OCI-LY7 (cell line): ENCODE measurements at regions not wholly inside any gene's neighbourhood (a gene's known extent, or its start where the extent isn't known, plus 50 kb on each side); places are given as distances from the start of the nearest gene placed in this dataset.

Experiments
- BruUV-seq: library from RNA; stranded (reverse); fragments of 400-500 nt; replicated peaks from 2 replicates; lab custom pipeline; 2021; lab: Mats Ljungman, UMichigan
- CTCF ChIA-PET: fragments of 300-600 bp; sonication (Branson Sonifier 250); formaldehyde crosslinking; loops from one replicate; lab custom pipeline; 2022; ENCODE audit warnings: antibody characterized with exemption; ENCODE audit not compliant: unreplicated experiment; lab: Charles Lee
- POLR2A ChIA-PET: fragments of 300-600 bp; sonication (Branson Sonifier 250); formaldehyde crosslinking; loops from one replicate; lab custom pipeline; 2022; ENCODE audit warnings: antibody characterized with exemption; lab: Charles Lee
- DNase-seq: peaks from one replicate; pipeline ENCODE4 v3.0.0-alpha.2; 2015; ENCODE audit warnings: low spot score
- H2AFZ ChIP-seq: fragments of 200-600 bp; sonication (generic), shearing (Covaris generic); 2 replicates; pipeline ENCODE4 v1.6.1; 2014; ENCODE audit warnings: mild to moderate bottlenecking, antibody characterized with exemption, low read length, moderate library complexity
- H3K27ac ChIP-seq: fragments of 200-600 bp; sonication (generic); 2 replicates; pipeline ENCODE4 v1.5.1; 2014; ENCODE audit warnings: mixed run types, low read depth, mild to moderate bottlenecking, moderate library complexity, low read length, inconsistent platforms; ENCODE audit not compliant: poor library complexity, severe bottlenecking
- H3K36me3 ChIP-seq: fragments of 200-600 bp; sonication (generic); 2 replicates; pipeline ENCODE4 v1.6.1; 2014; ENCODE audit warnings: mild to moderate bottlenecking, antibody characterized with exemption, low read length, moderate library complexity, mixed read lengths; ENCODE audit not compliant: insufficient read depth
- H3K4me1 ChIP-seq: fragments of 200-600 bp; sonication (generic); 2 replicates; pipeline ENCODE4 v1.5.1; 2014; ENCODE audit warnings: mild to moderate bottlenecking, low read length; ENCODE audit not compliant: insufficient read depth, poor library complexity, severe bottlenecking
- H3K4me2 ChIP-seq: fragments of 200-600 bp; sonication (generic); 2 replicates; pipeline ENCODE4 v1.6.1; 2014; ENCODE audit warnings: mild to moderate bottlenecking, low read length
- H3K4me3 ChIP-seq: fragments of 200-600 bp; sonication (generic); 2 replicates; pipeline ENCODE4 v1.5.1; 2014; ENCODE audit warnings: mild to moderate bottlenecking, low read depth, low read length; ENCODE audit not compliant: poor library complexity, severe bottlenecking
- H3K79me2 ChIP-seq: fragments of 200-600 bp; sonication (generic); 2 replicates; pipeline ENCODE4 v1.6.1; 2016; ENCODE audit warnings: low read depth, mild to moderate bottlenecking, low read length, moderate library complexity, mixed read lengths; ENCODE audit not compliant: insufficient read depth
- H3K9me2 ChIP-seq: fragments of 200-600 bp; sonication (generic); 2 replicates; pipeline ENCODE4 v1.6.1; 2016; ENCODE audit warnings: mild to moderate bottlenecking, low read length, mixed read lengths; ENCODE audit not compliant: insufficient read depth
- H3K9me3 ChIP-seq: fragments of 200-600 bp; sonication (generic); 2 replicates; pipeline ENCODE4 v1.6.1; 2014; ENCODE audit warnings: mild to moderate bottlenecking, mixed run types, low read length, mixed read lengths
- H4K20me1 ChIP-seq: fragments of 200-600 bp; sonication (generic); 2 replicates; pipeline ENCODE4 v1.6.1; 2014; ENCODE audit warnings: mild to moderate bottlenecking, antibody characterized with exemption, low read length, moderate library complexity, mixed read lengths; ENCODE audit not compliant: insufficient read depth
- EZH2phosphoT487 ChIP-seq: fragments of 200-600 bp; sonication (generic); IDR thresholded peaks from 2 replicates; pipeline ENCODE4 v1.6.1; 2018; ENCODE audit warnings: low read depth, borderline replicate concordance, mild to moderate bottlenecking, mixed run types, antibody characterized with exemption, low read length, moderate library complexity, mixed read lengths
- intact Hi-C: fragments of 100-400 bp; cut with micrococcal nuclease; formaldehyde crosslinking; loops from one replicate; pipeline ENCODE4 v1.10.0; 2022; ENCODE audit not compliant: unreplicated experiment
- TF ChIP-seq, protein P1 (sequence below): fragments of 200-600 bp; sonication (generic); conservative IDR thresholded peaks from 2 replicates; pipeline ENCODE4 v1.5.1; 2014; ENCODE audit warnings: mild to moderate bottlenecking, antibody characterized with exemption, low read length, moderate library complexity, mixed read lengths

DNA sequence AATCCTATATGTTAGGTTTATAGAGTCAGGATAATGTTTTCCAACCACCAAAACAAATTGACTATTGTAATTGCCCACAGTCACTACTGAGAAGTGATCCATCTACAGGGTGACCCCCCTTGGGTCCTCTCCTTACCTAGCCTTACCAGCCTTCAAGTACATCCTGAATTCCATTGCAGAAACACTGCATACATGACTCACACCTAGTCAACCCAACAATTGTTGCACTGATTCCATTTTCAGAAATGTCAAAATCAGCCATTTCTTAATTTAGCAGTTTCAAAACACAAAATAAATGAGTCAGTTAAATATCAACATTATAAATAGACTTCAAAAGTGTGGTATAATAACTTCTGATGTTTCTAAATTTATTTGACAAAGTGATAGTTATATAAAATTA, 106.3 kb upstream of the TNIP3 start:
- H3K79me2 ChIP-seq = no peaks in the 10 kb centered on the region
- no TSS peak for BruUV-seq
- ChIA-PET POLR2A (no interaction called here), CTCF (no interaction called here)
- no peaks in the 10 kb centered on the region for H3K4me1 ChIP-seq
- no peaks in the 10 kb centered on the region for H3K9me2 ChIP-seq
- no peak for TF ChIP-seq EZH2phosphoT487
- TF ChIP-seq, protein P1, sequence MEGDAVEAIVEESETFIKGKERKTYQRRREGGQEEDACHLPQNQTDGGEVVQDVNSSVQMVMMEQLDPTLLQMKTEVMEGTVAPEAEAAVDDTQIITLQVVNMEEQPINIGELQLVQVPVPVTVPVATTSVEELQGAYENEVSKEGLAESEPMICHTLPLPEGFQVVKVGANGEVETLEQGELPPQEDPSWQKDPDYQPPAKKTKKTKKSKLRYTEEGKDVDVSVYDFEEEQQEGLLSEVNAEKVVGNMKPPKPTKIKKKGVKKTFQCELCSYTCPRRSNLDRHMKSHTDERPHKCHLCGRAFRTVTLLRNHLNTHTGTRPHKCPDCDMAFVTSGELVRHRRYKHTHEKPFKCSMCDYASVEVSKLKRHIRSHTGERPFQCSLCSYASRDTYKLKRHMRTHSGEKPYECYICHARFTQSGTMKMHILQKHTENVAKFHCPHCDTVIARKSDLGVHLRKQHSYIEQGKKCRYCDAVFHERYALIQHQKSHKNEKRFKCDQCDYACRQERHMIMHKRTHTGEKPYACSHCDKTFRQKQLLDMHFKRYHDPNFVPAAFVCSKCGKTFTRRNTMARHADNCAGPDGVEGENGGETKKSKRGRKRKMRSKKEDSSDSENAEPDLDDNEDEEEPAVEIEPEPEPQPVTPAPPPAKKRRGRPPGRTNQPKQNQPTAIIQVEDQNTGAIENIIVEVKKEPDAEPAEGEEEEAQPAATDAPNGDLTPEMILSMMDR = no peak
- no peak overlapping the region for H3K4me3 ChIP-seq
- DNase-seq = no peak
- H3K27ac ChIP-seq = no peak overlapping the region
- intact Hi-C loops = no loop called here
- H3K36me3 ChIP-seq = no peaks in the 10 kb centered on the region
- H3K9me3 ChIP-seq = no peaks in the 10 kb centered on the region
- H2AFZ ChIP-seq = no peak overlapping the region
- no peaks in the 10 kb centered on the region for H4K20me1 ChIP-seq
- H3K4me2 ChIP-seq = no peak overlapping the region

DNA sequence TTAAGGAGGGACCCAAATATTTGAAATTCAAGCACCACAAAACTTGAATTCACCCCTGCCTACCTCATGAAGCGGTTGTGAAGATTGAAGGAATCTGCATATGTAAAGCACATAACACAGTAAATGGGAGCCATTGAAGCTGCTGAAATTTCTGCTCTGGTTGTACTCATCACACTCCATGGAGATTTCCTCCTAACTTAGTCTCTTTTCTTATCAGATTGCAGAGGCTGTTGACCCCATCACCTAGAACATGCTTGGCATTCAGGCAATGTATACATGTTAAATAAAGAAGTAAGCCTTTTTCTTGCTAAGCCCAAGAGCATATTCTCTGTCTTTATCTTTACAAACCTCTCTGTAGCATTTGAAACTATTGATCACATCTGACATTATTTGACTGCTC, 104.9 kb upstream of the TNIP3 start:
- DNase-seq = no peak
- Histone ChIP-seq H3K27ac (no peak overlapping the region), H4K20me1 (no peaks in the 10 kb centered on the region), H3K4me2 (no peak overlapping the region), H3K9me3 (no peaks in the 10 kb centered on the region), H3K4me3 (no peak overlapping the region), H3K79me2 (no peaks in the 10 kb centered on the region), H2AFZ (no peak overlapping the region), H3K4me1 (no peaks in the 10 kb centered on the region), H3K36me3 (no peaks in the 10 kb centered on the region), H3K9me2 (no peaks in the 10 kb centered on the region)
- no TSS peak for BruUV-seq
- intact Hi-C loops = no loop called here
- ChIA-PET POLR2A (no interaction called here), CTCF (no interaction called here)
- TF ChIP-seq EZH2phosphoT487 = no peak

DNA sequence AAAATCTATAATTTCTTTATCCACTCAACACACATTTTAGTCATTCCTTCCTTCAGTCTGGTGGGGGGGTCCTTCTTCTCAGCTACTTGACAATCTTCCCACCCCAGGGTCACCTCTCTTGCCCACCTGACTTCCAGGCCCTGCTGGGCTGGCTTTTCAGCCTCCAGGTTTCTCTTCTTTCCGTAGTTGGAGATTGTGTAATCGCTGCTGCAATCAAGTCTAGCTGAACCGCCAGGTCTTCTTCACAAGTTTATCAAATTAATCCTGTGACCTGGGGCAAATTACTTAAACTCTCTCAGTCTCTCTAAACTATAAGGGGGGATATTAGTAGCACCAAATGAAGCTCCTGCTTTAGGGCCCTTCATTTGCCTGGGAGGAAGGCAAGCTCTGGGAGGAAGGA, 102.9 kb upstream of the TNIP3 start:
- no peaks in the 10 kb centered on the region for H3K79me2 ChIP-seq
- no peak overlapping the region for H3K4me3 ChIP-seq
- POLR2A ChIA-PET = no interaction called here
- no peaks in the 10 kb centered on the region for H3K9me2 ChIP-seq
- BruUV-seq = no TSS peak
- H2AFZ ChIP-seq = no peak overlapping the region
- no peaks in the 10 kb centered on the region for H3K36me3 ChIP-seq
- no peaks in the 10 kb centered on the region for H4K20me1 ChIP-seq
- CTCF ChIA-PET = no interaction called here
- TF ChIP-seq, protein P1 = no peak
- TF ChIP-seq EZH2phosphoT487 = no peak
- intact Hi-C loops = no loop called here
- no peak overlapping the region for H3K4me2 ChIP-seq
- H3K4me1 ChIP-seq = no peaks in the 10 kb centered on the region
- no peaks in the 10 kb centered on the region for H3K9me3 ChIP-seq
- no peak for DNase-seq
- no peak overlapping the region for H3K27ac ChIP-seq
